ENCODE measurements at regions not wholly inside any gene's neighbourhood (a gene's known extent, or its start where the extent isn't known, plus 50 kb on each side); places are given as distances from the start of the nearest gene placed in this dataset.
"Not testable (repeated sequence)": the region's sequence is repeated elsewhere in the genome, so short reads cannot be mapped to it uniquely, and the experiment has no call there.

GRCh38 chr1:146777826-146778602 lies 160.1 kb upstream of the NBPF12 start:
- H3K4me3 ChIP-seq; intact Hi-C loops (cut with DNase I); H3K36me3 ChIP-seq; H3K27me3 ChIP-seq; H3K4me1 ChIP-seq; H3K27ac ChIP-seq; H3K9me3 ChIP-seq: not testable (repeated sequence)
- WGBS, 4 donors = 3 to 26% (median 15%) methylated on average over 4 to 10 of the region's 13 CpGs
- ATAC-seq (peak; percentile 81 to 91 (median 88)), DNase-seq (peak in 4 of 5 donors; percentile 53 to 74 (median 59))

DNA sequence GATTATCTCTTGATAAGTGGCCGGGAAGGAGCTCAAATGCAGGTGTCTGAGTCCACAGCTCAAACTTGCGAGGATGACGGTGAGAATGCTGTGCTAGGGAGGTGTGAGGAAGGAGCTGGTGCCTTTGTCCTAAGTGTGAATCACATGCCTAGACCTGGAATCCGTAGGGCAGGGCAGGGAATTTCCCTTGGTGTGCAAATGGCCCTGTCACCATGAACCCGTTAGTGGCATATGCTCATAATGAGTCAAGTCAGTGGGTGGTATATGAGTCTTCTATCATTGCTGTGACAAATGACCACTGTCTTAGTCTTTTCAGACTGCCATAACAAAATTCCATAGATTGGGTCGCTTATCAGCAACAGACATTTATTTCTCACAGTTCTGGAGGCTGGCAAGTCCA lies 163.1 kb upstream of the NBPF12 start:
- H3K4me1 ChIP-seq; intact Hi-C loops (cut with DNase I); H3K27ac ChIP-seq; H3K27me3 ChIP-seq; H3K4me3 ChIP-seq; ATAC-seq; H3K9me3 ChIP-seq; H3K36me3 ChIP-seq; DNase-seq: not testable (repeated sequence)
- WGBS, 4 donors = 42 to 79% (median 59%) methylated on average over 3 to 4 of the region's 6 CpGs

GRCh38 chr1:146774271-146774670 lies 163.9 kb upstream of the NBPF12 start:
- H3K4me3 ChIP-seq = not testable (repeated sequence)

GRCh38 chr1:146771409-146771808 lies 166.7 kb upstream of the NBPF12 start:
- peak in 1 of 4 donors; percentile 7 for ATAC-seq
- H3K36me3 ChIP-seq; H3K4me3 ChIP-seq; DNase-seq; H3K27me3 ChIP-seq; H3K27ac ChIP-seq; H3K4me1 ChIP-seq; H3K9me3 ChIP-seq; intact Hi-C loops (cut with DNase I): not testable (repeated sequence)
- WGBS, 4 donors = 64 to 75% (median 71%) methylated on average over 14 to 16 of the region's 16 CpGs

More at GRCh38 chr1:146774271-146774670, 163.9 kb upstream of the NBPF12 start:
- DNase-seq; H3K36me3 ChIP-seq; H3K4me1 ChIP-seq; H3K27ac ChIP-seq; H3K9me3 ChIP-seq; ATAC-seq; intact Hi-C loops (cut with DNase I); H3K27me3 ChIP-seq: not testable (repeated sequence)
- 48 to 74% (median 65%) methylated on average over 7 of the region's 7 CpGs for WGBS, 4 donors

DNA sequence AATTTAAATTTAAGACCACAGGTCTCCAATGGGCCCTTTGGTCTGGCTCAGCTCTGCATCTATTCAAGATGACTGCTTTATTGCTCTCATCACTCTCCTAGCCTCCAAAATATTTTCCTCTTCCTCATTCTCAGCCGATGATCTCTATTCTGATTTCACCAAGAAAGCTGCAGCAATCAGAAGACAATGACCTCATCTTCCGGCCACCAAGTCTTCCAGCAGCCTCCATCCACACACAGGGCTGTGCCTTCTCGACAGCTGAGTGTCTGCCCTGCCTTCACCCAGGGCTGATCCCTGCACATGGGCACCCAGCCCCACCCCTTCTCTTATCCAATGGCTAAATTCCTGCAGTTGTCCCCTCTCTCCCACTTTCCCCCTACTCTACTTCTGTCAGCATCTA lies 167.1 kb upstream of the NBPF12 start:
- DNase-seq; intact Hi-C loops (cut with DNase I); H3K36me3 ChIP-seq; H3K4me1 ChIP-seq; H3K27ac ChIP-seq; H3K27me3 ChIP-seq; H3K4me3 ChIP-seq; H3K9me3 ChIP-seq: not testable (repeated sequence)
- ATAC-seq = peak in 3 of 4 donors; percentile 41 to 69 (median 42)
- WGBS, 4 donors = no CpG with 5 or more reads among the region's 3 CpGs

DNA sequence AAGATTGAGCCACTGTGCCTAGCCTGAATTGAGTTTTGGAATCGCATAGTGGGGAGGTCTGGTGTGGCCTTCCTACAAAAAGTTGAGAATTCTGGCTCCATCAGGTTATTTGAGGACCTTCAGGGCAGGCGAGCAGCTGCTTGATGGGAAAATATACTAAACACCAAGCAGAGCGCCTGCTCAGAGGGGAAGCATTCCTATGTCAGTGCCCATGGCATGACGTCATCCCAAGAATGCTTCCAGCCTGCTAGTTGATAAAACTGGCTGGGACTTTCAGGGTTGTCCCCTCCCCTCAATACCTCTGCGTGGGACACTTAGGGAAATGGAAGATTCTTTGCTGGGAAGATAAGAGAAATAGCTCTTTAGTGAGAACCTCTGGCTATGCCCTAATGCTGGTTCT lies 174.9 kb upstream of the NBPF12 start:
- WGBS, 4 donors = no CpG with 5 or more reads among the region's 5 CpGs
- H3K4me3 ChIP-seq; H3K4me1 ChIP-seq; DNase-seq; H3K9me3 ChIP-seq; intact Hi-C loops (cut with DNase I); H3K27me3 ChIP-seq; H3K27ac ChIP-seq; H3K36me3 ChIP-seq: not testable (repeated sequence)
- ATAC-seq = peak in 3 of 4 donors; percentile 48 to 83 (median 81)

- H3K4me1 ChIP-seq; DNase-seq; ATAC-seq; H3K27ac ChIP-seq; H3K27me3 ChIP-seq; H3K4me3 ChIP-seq; intact Hi-C loops (cut with DNase I); H3K36me3 ChIP-seq; H3K9me3 ChIP-seq: not testable (repeated sequence)
- WGBS, 4 donors = 71 to 81% (median 77%) methylated on average over 3 to 4 of the region's 4 CpGs
Observed at GRCh38 chr1:146756858-146757257, 181.3 kb upstream of the NBPF12 start.

DNA sequence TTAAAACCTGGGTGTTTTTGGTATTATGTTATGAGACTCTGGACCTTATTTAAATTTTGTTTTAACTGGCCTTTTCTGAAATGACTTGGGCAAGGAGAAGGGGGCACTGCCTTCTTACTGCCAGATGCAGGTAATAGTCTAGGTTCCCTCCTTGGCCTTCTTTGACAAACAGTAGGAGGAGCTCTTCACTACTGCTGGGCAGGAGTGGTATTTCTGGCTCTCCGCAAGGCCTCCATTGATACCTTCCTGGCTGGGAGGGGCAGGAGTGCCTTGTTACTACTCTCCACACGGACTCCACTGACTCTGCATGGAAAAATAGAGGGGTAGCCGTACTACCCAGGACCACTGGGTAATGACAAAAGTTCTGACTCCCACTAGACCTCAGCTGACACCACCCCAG lies 189.4 kb upstream of the NBPF12 start:
- peak; percentile 37 to 83 (median 80) for ATAC-seq
- H3K27me3 ChIP-seq; H3K4me3 ChIP-seq; intact Hi-C loops (cut with DNase I); H3K4me1 ChIP-seq; H3K9me3 ChIP-seq; DNase-seq; H3K27ac ChIP-seq; H3K36me3 ChIP-seq: not testable (repeated sequence)
- TF ChIP-seq, protein P1, sequence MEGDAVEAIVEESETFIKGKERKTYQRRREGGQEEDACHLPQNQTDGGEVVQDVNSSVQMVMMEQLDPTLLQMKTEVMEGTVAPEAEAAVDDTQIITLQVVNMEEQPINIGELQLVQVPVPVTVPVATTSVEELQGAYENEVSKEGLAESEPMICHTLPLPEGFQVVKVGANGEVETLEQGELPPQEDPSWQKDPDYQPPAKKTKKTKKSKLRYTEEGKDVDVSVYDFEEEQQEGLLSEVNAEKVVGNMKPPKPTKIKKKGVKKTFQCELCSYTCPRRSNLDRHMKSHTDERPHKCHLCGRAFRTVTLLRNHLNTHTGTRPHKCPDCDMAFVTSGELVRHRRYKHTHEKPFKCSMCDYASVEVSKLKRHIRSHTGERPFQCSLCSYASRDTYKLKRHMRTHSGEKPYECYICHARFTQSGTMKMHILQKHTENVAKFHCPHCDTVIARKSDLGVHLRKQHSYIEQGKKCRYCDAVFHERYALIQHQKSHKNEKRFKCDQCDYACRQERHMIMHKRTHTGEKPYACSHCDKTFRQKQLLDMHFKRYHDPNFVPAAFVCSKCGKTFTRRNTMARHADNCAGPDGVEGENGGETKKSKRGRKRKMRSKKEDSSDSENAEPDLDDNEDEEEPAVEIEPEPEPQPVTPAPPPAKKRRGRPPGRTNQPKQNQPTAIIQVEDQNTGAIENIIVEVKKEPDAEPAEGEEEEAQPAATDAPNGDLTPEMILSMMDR (IDR thresholded peaks at IDR 0.05) = peak in 5 of 12 donors; percentile 13 to 41 (median 17)
- 36 to 43% (median 41%) methylated on average over 1 of the region's 3 CpGs; no CpG with 5 or more reads in 1 of the 4 donors for WGBS, 4 donors

- H3K27ac ChIP-seq; H3K36me3 ChIP-seq; H3K4me1 ChIP-seq; H3K9me3 ChIP-seq; ATAC-seq; DNase-seq; H3K4me3 ChIP-seq; H3K27me3 ChIP-seq; intact Hi-C loops (cut with DNase I): not testable (repeated sequence)
- 46 to 55% (median 51%) methylated on average over 8 of the region's 11 CpGs for WGBS, 4 donors
Observed at GRCh38 chr1:146731981-146732680, 206.0 kb upstream of the NBPF12 start.
